SK-N-SH treated with all-trans-retinoic acid at 6 μM for 48 hours (cell line): ENCODE measurements at regions not wholly inside any gene's neighbourhood (a gene's known extent, or its start where the extent isn't known, plus 50 kb on each side); places are given as distances from the start of the nearest gene placed in this dataset.

Experiments
- ARNTL ChIP-seq: fragments of 450-650 bp; formaldehyde crosslinking; IDR thresholded peaks from 2 replicates; pipeline ENCODE4 v1.5.0; 2020; ENCODE audit warnings: low read depth, mild to moderate bottlenecking, moderate library complexity, borderline replicate concordance
- BACH2 ChIP-seq: fragments of 250-450 bp; sonication (Bioruptor Pico); IDR thresholded peaks from 2 replicates; pipeline ENCODE4 v1.9.0; 2021; ENCODE audit warnings: mild to moderate bottlenecking, borderline replicate concordance
- CREB5 ChIP-seq: fragments of 250-450 bp; sonication (Bioruptor Pico); IDR thresholded peaks from 2 replicates; pipeline ENCODE4 v1.5.1; 2020; ENCODE audit warnings: low read depth, mild to moderate bottlenecking, moderate library complexity
- CSDC2 ChIP-seq: fragments of 250-450 bp; sonication (Bioruptor Pico); IDR thresholded peaks from 2 replicates; pipeline ENCODE4 v1.5.0; 2020; ENCODE audit warnings: mild to moderate bottlenecking, moderate library complexity
- OSR1 ChIP-seq: fragments of 250-450 bp; sonication (Bioruptor Pico); IDR thresholded peaks from 2 replicates; pipeline ENCODE4 v1.8.0; 2022; ENCODE audit warnings: moderate library complexity, mild to moderate bottlenecking, inconsistent platforms
- PATZ1 ChIP-seq: fragments of 250-450 bp; sonication (Bioruptor Pico); IDR thresholded peaks from 2 replicates; pipeline ENCODE4 v1.8.0; 2020; ENCODE audit warnings: mild to moderate bottlenecking, moderate library complexity, borderline replicate concordance
- RARB ChIP-seq: fragments of 250-450 bp; sonication (Bioruptor Pico); IDR thresholded peaks from 2 replicates; pipeline ENCODE4 v1.8.0; 2021; ENCODE audit warnings: mild to moderate bottlenecking, moderate library complexity
- ZC3H10 ChIP-seq: fragments of 250-450 bp; sonication (Bioruptor Pico); IDR thresholded peaks from 2 replicates; pipeline ENCODE4 v1.5.1; 2021; ENCODE audit warnings: mild to moderate bottlenecking, moderate library complexity
- ZFP3 ChIP-seq: fragments of 250-450 bp; sonication (Bioruptor Pico); IDR thresholded peaks from 2 replicates; pipeline ENCODE4 v1.5.0; 2020; ENCODE audit warnings: mild to moderate bottlenecking, moderate library complexity
- ZFP30 ChIP-seq: fragments of 450-650 bp; formaldehyde crosslinking; IDR thresholded peaks from 2 replicates; pipeline ENCODE4 v1.5.0; 2022; ENCODE audit warnings: mild to moderate bottlenecking, moderate library complexity
- ZNF565 ChIP-seq: fragments of 450-650 bp; formaldehyde crosslinking; conservative IDR thresholded peaks from 2 replicates; pipeline ENCODE4 v1.5.0; 2020; ENCODE audit warnings: low read depth, mild to moderate bottlenecking, moderate library complexity
- ZNF70 ChIP-seq: fragments of 450-650 bp; formaldehyde crosslinking; IDR thresholded peaks from 2 replicates; pipeline ENCODE4 v1.5.0; 2020; ENCODE audit warnings: mild to moderate bottlenecking, moderate library complexity
- ZNF8 ChIP-seq: fragments of 450-650 bp; formaldehyde crosslinking; IDR thresholded peaks from 2 replicates; pipeline ENCODE4 v1.5.0; 2020; ENCODE audit warnings: mild to moderate bottlenecking, moderate library complexity
- TF ChIP-seq, protein P1 (sequence below): fragments of 250-450 bp; sonication (Bioruptor Pico); IDR thresholded peaks from 2 replicates; pipeline ENCODE4 v1.5.0; 2020; ENCODE audit warnings: mild to moderate bottlenecking, moderate library complexity

GRCh38 chr6:126574301-126574700 lies 234.4 kb downstream of the CENPW start:
- TF ChIP-seq ZNF8 (no peak), ZFP30 (CRISPR knock-in tag) (no peak), CSDC2 (CRISPR knock-in tag) (no peak), ARNTL (CRISPR knock-in tag) (no peak), ZC3H10 (CRISPR knock-in tag) (no peak), ZNF565 (CRISPR knock-in tag) (no peak), ZFP3 (CRISPR knock-in tag) (no peak), PATZ1 (no peak), CREB5 (CRISPR knock-in tag) (no peak), ZNF70 (no peak), RARB (CRISPR knock-in tag) (no peak), OSR1 (CRISPR knock-in tag) (no peak), BACH2 (CRISPR knock-in tag) (no peak)
- TF ChIP-seq, protein P1, sequence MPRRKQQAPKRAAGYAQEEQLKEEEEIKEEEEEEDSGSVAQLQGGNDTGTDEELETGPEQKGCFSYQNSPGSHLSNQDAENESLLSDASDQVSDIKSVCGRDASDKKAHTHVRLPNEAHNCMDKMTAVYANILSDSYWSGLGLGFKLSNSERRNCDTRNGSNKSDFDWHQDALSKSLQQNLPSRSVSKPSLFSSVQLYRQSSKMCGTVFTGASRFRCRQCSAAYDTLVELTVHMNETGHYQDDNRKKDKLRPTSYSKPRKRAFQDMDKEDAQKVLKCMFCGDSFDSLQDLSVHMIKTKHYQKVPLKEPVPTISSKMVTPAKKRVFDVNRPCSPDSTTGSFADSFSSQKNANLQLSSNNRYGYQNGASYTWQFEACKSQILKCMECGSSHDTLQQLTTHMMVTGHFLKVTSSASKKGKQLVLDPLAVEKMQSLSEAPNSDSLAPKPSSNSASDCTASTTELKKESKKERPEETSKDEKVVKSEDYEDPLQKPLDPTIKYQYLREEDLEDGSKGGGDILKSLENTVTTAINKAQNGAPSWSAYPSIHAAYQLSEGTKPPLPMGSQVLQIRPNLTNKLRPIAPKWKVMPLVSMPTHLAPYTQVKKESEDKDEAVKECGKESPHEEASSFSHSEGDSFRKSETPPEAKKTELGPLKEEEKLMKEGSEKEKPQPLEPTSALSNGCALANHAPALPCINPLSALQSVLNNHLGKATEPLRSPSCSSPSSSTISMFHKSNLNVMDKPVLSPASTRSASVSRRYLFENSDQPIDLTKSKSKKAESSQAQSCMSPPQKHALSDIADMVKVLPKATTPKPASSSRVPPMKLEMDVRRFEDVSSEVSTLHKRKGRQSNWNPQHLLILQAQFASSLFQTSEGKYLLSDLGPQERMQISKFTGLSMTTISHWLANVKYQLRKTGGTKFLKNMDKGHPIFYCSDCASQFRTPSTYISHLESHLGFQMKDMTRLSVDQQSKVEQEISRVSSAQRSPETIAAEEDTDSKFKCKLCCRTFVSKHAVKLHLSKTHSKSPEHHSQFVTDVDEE, result no peak
